Esophagus (tissue), 2 donors: ENCODE measurements at regions not wholly inside any gene's neighbourhood (a gene's known extent, or its start where the extent isn't known, plus 50 kb on each side); places are given as distances from the start of the nearest gene placed in this dataset.

Experiments used
- H3K27ac ChIP-seq, 2 donors: one replicate each; pipeline ENCODE4 v1.5.1; 2013; ENCODE audit warnings: low read depth in 2 of 2, mild to moderate bottlenecking in 2 of 2, inconsistent platforms in 1 of 2, low read length in 1 of 2, moderate library complexity in 1 of 2
- H3K27me3 ChIP-seq, 2 donors: one replicate each; pipeline ENCODE4 v1.6.1; 2013; ENCODE audit warnings: low read length in 2 of 2, control low read depth in 1 of 2, mild to moderate bottlenecking in 1 of 2; ENCODE audit not compliant: insufficient read depth in 2 of 2, control insufficient read depth in 1 of 2
- H3K36me3 ChIP-seq, 2 donors: one replicate each; pipeline ENCODE4 v1.6.1; 2013; ENCODE audit warnings: low read length in 1 of 2; ENCODE audit not compliant: control insufficient read depth in 2 of 2, insufficient read depth in 2 of 2
- H3K4me1 ChIP-seq, 2 donors: one replicate each; pipeline ENCODE4 v1.6.1; 2013; ENCODE audit warnings: low read length in 1 of 2; ENCODE audit not compliant: control insufficient read depth in 2 of 2, insufficient read depth in 2 of 2
- H3K4me3 ChIP-seq, 2 donors: one replicate each; pipeline ENCODE4 v1.5.1; 2013; ENCODE audit warnings: low read length in 2 of 2, mild to moderate bottlenecking in 2 of 2, low read depth in 1 of 2, moderate library complexity in 1 of 2
- H3K9me3 ChIP-seq, 2 donors: one replicate each; pipeline ENCODE4 v1.6.1; 2013; ENCODE audit warnings: mild to moderate bottlenecking in 2 of 2, low read depth in 1 of 2, low read length in 1 of 2, moderate library complexity in 1 of 2; ENCODE audit not compliant: control insufficient read depth in 2 of 2, insufficient read depth in 1 of 2
- WGBS, 2 donors: extraction: QIAGEN DNeasy Blood & Tissue Kit; methylation state at CpG; one replicate each; pipeline ENCODE4 v1.1.7; 2013; 5-methylcytosine and 5-hydroxymethylcytosine counted together
- donor health status: healthy with polysubstance abuse.
- donor health status: Bipolar disorder and iron deficiency.

- 89 to 90% methylated on average over 1 of the region's 1 CpG for WGBS, 2 donors
- no peaks in the 10 kb centered on the region for H3K4me1 ChIP-seq
- no peaks in the 10 kb centered on the region for H3K9me3 ChIP-seq
- H3K36me3 ChIP-seq, result no peaks in the 10 kb centered on the region
- no peaks in the 10 kb centered on the region for H3K27me3 ChIP-seq
- H3K4me3 ChIP-seq, result no peak overlapping the region
- H3K27ac ChIP-seq, result no peak overlapping the region
Measured at GRCh38 chr5:89916131-89916530, 493.4 kb downstream of the CETN3 start.

DNA sequence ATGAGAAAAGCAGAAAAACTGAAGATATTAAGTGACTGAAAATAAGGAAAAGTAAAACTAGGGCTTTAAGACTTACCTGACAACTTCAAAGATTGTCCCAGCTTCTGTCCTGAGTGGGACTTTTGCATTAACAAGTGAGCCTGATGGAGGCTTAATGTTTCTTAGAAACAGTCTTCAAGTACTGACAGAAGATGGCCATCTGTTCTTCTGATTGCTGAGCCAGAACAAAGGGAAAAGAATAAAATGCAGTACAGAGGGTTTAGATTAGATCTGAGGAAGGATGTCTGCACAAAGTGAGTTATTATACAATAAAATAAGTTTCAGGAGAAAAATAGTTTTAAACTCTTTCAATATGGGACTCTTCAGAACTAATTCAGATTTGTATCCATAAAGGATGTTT is 500.7 kb downstream of the CETN3 start:
- no peaks in the 10 kb centered on the region for H3K9me3 ChIP-seq
- no peaks in the 10 kb centered on the region for H3K36me3 ChIP-seq
- no peaks in the 10 kb centered on the region for H3K27me3 ChIP-seq
- no peak overlapping the region for H3K4me3 ChIP-seq
- H3K27ac ChIP-seq, result no peak overlapping the region
- no peaks in the 10 kb centered on the region for H3K4me1 ChIP-seq

DNA sequence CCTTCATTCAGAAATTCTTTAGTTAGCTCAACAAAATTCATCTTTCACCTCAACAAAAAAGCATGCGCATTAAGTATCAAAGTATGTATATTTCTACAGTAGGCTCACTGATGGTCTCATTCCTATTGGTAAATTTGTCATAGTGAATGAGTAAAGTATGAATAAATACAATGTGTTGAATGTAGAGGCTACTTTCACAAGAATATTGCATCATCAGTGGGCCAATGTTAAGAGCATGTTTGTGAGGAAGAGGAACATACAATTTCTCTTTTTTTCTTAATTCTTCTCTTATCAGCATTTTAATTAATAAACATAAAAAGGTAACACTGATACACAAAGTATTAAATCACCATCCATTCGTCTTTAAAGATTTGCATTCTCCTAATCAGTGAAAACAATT is 505.1 kb downstream of the CETN3 start:
- H3K4me3 ChIP-seq, result no peak overlapping the region
- H3K4me1 ChIP-seq, result no peaks in the 10 kb centered on the region
- H3K27me3 ChIP-seq, result no peaks in the 10 kb centered on the region
- WGBS, 2 donors, result 68 to 95% methylated on average over 2 of the region's 2 CpGs
- no peak overlapping the region for H3K27ac ChIP-seq
- no peaks in the 10 kb centered on the region for H3K9me3 ChIP-seq
- H3K36me3 ChIP-seq, result no peaks in the 10 kb centered on the region

DNA sequence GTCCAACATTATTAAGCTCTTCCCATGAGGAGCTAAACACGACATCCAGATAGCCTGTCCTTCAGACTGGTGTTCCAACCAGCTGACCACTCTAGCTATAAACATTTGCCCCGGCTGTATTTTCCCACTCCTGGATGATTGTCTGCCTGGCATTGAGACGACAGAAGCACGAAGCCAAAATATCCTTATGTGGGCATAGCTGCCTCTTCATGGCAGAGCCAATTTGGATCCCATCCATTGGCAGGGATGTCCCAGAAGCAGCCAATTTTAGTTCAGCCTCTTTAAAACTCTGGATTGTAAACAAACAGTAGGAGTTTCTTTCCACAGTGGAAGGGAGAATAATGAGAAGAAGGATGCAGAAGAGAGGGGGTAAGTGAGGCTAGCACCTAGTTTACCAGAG is 507.6 kb downstream of the CETN3 start:
- WGBS, 2 donors, result 17 to 44% methylated on average over 4 of the region's 4 CpGs
- no peaks in the 10 kb centered on the region for H3K4me1 ChIP-seq
- no peaks in the 10 kb centered on the region for H3K36me3 ChIP-seq
- H3K4me3 ChIP-seq, result no peak overlapping the region
- H3K9me3 ChIP-seq, result no peaks in the 10 kb centered on the region
- H3K27me3 ChIP-seq, result no peaks in the 10 kb centered on the region
- H3K27ac ChIP-seq, result no peak overlapping the region

- Histone ChIP-seq H3K36me3 (no peaks in the 10 kb centered on the region), H3K4me3 (no peak overlapping the region), H3K27me3 (no peaks in the 10 kb centered on the region), H3K27ac (no peak overlapping the region), H3K4me1 (no peaks in the 10 kb centered on the region), H3K9me3 (no peaks in the 10 kb centered on the region)
- 32 to 36% methylated on average over 1 of the region's 1 CpG for WGBS, 2 donors
Measured at GRCh38 chr5:89901346-89901745, 508.2 kb downstream of the CETN3 start.

GRCh38 chr5:89900346-89900745 is 509.2 kb downstream of the CETN3 start:
- no peaks in the 10 kb centered on the region for H3K9me3 ChIP-seq
- no peak overlapping the region for H3K4me3 ChIP-seq
- H3K27me3 ChIP-seq, result no peaks in the 10 kb centered on the region
- 76 to 80% methylated on average over 1 of the region's 1 CpG for WGBS, 2 donors
- no peaks in the 10 kb centered on the region for H3K36me3 ChIP-seq
- H3K4me1 ChIP-seq, result no peaks in the 10 kb centered on the region
- H3K27ac ChIP-seq, result no peak overlapping the region

GRCh38 chr5:89899559-89899958 is 510.0 kb downstream of the CETN3 start:
- H3K4me1 ChIP-seq, result no peaks in the 10 kb centered on the region
- no peak overlapping the region for H3K4me3 ChIP-seq
- no peak overlapping the region for H3K27ac ChIP-seq
- no peaks in the 10 kb centered on the region for H3K9me3 ChIP-seq
- no peaks in the 10 kb centered on the region for H3K36me3 ChIP-seq
- no peaks in the 10 kb centered on the region for H3K27me3 ChIP-seq

DNA sequence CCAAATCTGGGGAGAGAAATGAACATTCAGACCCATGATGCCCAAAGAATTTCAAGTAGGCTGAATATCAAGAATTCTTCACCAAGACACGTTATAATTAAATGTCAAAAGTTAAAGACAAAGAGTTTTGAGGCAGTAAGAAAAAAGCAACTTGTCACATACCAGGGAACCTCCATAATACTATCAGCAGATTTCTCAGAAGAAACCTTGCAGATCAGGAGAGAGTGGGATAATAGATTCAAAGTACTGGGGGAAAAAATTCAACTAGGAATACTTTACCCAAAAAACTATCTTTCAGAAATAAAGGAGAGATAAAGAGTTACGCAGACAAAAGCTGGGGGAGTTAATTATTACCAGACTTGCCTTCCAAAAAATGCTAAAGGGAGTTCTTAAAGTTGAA is 516.0 kb downstream of the CETN3 start:
- H3K4me3 ChIP-seq, result no peak overlapping the region

GRCh38 chr5:89885670-89886069 is 523.9 kb downstream of the CETN3 start:
- no peaks in the 10 kb centered on the region for H3K9me3 ChIP-seq
- H3K36me3 ChIP-seq, result no peaks in the 10 kb centered on the region
- H3K4me3 ChIP-seq, result no peak overlapping the region
- no peaks in the 10 kb centered on the region for H3K27me3 ChIP-seq
- H3K27ac ChIP-seq, result no peak overlapping the region
- no peaks in the 10 kb centered on the region for H3K4me1 ChIP-seq

More for the DNA sequence above, 516.0 kb downstream of the CETN3 start:
- Histone ChIP-seq H3K9me3 (peaks cover 0 to 3% of the 10 kb centered on the region in 2 donors), H3K36me3 (no peaks in the 10 kb centered on the region), H3K27ac (no peak overlapping the region), H3K27me3 (no peaks in the 10 kb centered on the region), H3K4me1 (no peaks in the 10 kb centered on the region)
- WGBS, 2 donors, result 79 to 81% methylated on average over 2 of the region's 2 CpGs

- Histone ChIP-seq H3K4me3 (no peak overlapping the region), H3K27ac (no peak overlapping the region), H3K36me3 (no peaks in the 10 kb centered on the region), H3K27me3 (no peaks in the 10 kb centered on the region), H3K9me3 (no peaks in the 10 kb centered on the region), H3K4me1 (no peaks in the 10 kb centered on the region)
Measured at GRCh38 chr5:89883967-89884366, 525.6 kb downstream of the CETN3 start.
